Fibroblast of skin of left quadriceps (primary cell): ENCODE measurements at regions not wholly inside any gene's neighbourhood (a gene's known extent, or its start where the extent isn't known, plus 50 kb on each side); places are given as distances from the start of the nearest gene placed in this dataset.
"Not testable (repeated sequence)": the region's sequence is repeated elsewhere in the genome, so short reads cannot be mapped to it uniquely, and the experiment has no call there.

Experiments
- DNase-seq, 2 experiments: peaks; one replicate each; pipeline ENCODE4 v3.0.0-alpha.2; 2013; ENCODE audit warnings: low read depth in 2 of 2

DNA sequence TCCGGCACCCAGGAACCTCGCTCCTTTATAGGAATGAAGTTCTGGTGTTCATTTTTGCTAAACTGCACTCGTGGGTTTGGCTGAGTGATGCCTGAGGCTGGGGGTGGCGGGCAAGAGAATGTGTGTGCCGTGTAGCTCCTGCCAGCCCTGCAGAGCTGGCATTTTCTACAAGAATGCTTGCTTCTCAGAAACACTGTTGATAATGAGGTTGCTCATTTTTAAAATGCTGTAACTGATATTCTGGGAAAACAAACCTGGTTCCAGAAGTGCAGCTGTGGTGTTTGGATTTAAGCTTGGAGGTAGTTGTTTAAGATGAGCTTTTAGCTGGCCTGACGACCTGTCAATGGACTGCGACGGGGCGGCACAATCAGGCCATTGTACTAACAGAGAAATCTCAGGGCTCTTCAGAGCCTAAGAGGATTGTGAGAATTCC lies 511.9 kb upstream of the TNP1 start:
- DNase-seq, result no peak

GRCh38 chr2:217370391-217370790 lies 510.5 kb upstream of the TNP1 start:
- peak; percentile 72 to 74 for DNase-seq

GRCh38 chr2:217367464-217367863 lies 507.6 kb upstream of the TNP1 start:
- no peak for DNase-seq

DNA sequence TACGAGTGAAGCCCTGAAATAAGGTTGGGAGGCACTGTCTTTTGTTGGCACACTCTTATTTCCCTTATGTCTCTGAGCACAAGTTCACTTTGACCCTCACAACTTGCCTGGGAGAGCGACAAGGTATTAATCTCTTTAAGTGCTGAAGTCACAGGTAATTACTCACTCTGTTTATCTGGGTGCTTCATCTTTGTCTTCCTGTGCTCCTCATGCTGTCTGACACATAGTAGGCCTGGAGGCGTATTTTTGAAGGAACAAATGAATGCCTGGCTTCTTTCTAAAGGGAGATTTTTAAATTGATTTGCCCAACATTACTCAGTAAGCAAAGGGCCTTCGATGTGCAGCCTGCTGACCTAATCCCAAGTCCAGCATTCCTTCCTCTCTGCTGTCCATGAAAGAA lies 507.1 kb upstream of the TNP1 start:
- DNase-seq, result no peak

DNA sequence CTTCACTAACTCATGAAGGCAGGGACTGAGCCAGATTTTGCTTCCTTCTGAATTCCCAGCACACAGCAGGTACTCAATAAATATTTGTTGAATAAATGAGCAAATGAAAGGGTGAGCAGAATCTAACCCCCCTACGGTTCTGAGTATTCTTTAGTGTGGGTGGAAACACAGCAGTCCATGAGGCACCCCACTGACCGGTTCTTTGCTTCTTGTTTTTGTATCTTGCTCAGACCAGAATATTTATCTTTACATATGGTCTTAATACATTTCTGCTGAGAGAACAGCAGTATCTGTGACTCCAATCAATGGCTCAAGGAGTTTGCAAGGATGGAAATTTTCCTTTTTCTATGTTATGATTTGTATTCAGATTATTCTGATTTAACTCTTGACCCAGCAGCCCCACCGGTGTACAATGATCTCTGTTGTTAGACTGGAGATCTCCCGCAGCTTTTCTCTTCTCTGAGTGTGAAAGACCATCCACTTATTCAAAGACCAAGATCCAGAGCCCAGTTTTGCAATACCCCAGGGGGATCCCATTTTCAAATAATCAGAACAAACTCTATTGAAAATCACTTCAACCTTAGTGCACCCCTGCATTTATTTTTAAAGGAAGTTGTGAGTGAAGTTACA lies 506.5 kb upstream of the TNP1 start:
- DNase-seq, result no peak

GRCh38 chr2:217365656-217366055 lies 505.8 kb upstream of the TNP1 start:
- DNase-seq, result no peak

DNA sequence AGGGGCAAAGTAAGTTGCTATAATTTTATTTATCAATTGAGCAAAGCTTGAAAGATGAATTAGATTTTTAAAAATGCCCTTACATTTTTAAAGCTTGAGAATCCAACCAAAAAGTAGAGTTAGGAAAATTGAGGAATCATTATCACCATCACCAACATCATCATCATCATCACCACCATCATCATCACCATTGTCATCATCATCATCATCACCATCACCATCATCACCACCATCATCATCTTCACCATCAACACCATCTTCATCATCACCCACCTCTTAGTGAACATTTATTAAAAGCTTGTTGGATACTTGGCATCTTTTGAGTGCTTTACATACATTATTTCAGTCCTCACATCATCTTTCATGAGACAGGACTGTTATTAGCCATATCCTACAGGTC lies 504.4 kb upstream of the TNP1 start:
- no peak for DNase-seq

GRCh38 chr2:217363470-217363869 lies 503.6 kb upstream of the TNP1 start:
- DNase-seq, result no peak

DNA sequence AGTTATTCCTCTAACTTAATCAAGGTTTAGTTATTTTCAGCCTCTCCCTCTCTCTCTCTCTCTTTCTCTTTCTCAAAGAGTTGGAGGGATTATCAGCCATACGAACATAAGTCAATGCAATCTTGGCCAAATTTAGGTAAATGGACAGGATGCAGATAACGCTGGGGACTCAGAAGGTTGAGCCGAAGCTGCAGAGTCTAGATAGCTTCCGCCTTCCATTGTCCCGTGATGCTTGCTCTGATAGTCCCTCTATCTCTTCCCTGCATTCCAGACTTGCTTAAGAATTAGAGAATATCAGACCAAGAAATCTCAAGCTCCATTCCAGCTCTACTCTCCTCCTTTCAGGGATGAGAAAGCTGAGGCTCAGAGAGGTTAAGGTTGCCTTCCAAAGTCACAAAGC lies 502.8 kb upstream of the TNP1 start:
- no peak for DNase-seq

DNA sequence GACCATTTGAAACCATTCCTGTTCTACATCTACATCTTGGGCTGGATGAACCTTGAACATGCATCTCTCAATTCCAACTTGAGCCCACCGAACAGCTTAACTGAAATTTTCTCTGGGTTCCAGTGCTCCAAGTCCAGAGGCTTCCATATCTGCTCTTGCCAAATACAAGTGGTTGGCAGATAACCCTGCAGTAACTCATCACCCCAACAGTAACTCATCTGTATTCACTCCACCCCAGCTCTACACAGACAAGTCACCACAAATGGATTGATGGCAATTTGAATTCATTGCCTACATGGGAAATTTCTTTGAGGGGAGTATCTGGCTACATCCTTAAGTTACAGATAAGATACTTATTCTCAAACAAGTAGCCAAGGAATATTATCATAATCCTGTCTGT lies 502.4 kb upstream of the TNP1 start:
- DNase-seq, result no peak

DNA sequence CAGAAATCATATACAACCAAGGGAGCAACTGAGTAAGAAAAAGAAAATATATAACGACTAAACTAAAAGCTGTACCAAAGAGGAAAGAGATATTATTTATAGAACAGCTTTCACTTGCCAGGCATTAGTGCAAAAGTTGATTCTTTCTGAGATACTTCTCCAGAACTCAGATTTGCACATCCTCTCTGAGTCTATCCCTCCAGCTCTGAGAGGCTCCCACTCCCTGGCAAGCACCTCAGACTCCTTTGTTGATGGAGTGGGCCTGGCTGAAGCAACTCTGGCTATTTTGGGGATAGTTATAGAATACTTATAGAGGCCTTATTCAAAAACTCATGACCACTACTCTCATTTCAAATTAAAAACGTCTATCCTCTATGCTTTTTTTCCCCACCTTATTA lies 501.6 kb upstream of the TNP1 start:
- DNase-seq, result no peak

DNA sequence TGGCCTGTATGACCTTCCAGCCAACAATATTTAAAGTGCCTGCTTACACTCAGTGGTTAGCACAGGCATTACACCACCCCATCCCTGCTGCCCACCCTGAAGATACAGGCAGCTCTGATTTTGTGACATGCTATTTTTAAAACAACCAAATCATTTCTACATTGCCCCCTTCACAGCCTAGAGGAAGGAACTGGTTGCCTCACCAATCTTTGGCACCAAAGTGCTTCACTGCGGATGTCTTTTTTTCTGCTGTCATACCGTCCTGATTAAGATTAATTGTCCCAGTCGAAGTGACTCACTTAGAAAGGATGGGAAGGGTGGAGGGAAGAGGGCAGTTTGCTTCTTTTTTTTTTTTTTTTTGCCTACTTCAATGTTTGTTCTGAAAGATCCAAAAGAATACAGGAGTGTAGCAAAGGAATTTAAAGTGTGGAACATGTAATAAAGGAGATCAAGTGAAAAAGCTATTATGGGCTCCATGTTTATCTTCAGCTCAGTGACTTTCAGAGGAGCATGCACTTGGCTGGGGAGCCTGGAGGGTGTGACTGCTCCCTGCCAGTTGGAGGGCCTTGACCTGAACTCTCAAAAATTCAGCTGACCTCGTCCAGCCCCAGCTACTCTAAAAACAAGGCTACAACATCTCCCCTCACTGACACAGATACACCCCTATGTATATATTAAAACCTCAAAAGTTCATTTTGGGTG lies 501.1 kb upstream of the TNP1 start:
- DNase-seq, result peak; percentile 87 to 89

GRCh38 chr2:217360111-217360510 lies 500.2 kb upstream of the TNP1 start:
- DNase-seq, result no peak

- no peak for DNase-seq
Measured at GRCh38 chr2:217357886-217358620, 498.2 kb upstream of the TNP1 start.

DNA sequence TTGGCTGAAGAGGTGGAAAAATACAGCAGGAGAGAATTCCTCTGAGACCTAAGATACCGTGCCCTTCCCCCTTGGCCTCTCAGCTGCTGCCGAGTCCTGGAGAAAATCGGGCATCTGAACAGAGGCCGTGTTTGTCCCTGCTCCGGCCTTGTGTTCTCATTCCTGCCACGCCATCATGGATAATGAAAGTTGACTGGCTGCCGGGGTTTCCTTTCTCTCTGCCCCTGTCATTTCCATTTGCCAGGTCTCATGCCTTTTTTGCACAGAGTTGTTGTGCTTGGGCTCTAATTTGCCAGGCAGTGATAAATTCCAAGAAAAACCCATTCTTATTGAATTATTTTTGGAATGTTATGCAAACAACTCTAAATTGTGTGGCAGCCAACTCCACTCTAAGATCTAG lies 496.9 kb upstream of the TNP1 start:
- no peak for DNase-seq

DNA sequence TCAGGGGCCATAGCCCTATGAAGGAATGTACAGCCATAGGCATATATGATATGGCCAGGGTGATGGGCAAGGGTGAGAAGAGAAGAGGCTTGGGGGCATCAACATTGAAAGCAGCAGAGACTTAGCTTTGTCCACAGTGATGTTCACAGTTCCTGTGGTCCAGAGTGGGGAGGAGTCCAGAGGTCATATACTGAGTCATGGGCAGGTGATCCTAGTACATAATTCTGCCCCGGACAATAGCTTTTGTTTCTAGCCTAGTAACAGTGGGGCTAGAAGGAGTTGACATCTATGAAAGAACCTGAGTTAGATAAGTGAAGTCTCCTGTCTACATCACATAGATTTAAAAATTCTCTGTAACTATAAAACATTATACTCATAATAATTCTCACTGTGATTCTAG lies 496.3 kb upstream of the TNP1 start:
- no peak for DNase-seq

DNA sequence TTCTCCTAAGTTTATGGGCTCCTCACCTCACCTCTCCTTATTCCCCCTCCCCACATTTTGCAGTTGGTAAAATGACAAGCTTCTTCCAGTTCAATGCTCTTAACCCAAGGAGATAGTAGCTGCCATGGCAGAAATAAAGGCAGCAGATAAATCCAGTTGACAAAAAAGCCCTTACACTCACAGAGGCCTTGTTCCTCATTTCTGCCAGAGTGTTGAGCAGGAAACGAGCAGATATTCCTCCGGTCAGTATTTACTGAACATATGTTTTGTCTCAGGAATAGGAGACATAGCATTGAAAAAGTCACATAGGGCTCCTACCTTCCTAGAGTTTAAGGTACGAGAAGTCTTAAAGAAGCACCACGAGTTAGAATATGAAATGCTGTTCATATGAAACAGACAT lies 493.7 kb upstream of the TNP1 start:
- no peak for DNase-seq

DNA sequence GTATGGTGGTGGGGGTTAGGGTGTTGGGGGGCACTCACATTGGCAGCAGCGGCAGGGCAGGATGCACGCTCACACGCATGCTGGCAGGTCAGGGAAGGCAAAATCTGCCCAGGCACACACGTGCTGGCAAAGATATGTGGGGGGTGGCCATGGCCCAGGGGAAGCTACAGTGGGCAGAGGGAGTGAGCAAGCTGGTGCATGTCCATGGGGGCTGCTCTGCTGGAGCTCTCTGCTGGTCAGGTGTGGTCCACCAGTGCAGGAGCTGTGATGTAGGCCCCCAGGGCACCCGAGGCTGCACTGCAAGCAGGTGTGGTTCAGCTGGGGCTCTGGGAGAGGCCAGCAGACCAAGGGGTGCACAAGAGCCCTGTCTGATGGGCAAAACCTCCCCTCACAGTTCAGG lies 491.5 kb upstream of the TNP1 start:
- DNase-seq, result no peak

DNA sequence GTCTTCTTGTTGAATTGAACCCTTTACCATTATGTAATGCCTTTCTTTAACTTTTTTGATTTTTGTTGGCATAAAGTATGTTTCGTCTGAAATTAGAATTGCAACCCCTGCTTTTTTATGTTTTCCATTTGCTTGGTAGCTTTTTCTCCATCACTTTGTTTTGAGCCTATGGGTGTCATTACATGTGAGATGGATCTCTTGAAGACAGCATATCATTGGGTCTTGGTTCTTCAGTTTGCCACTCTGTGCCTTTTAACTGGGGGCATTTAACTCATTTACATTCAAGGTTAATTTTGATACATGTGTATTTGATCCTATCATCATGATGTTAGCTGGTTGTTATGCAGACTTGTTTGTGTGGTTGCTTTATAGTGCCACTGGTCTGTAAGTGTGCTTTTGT lies 489.4 kb upstream of the TNP1 start:
- no peak for DNase-seq

DNA sequence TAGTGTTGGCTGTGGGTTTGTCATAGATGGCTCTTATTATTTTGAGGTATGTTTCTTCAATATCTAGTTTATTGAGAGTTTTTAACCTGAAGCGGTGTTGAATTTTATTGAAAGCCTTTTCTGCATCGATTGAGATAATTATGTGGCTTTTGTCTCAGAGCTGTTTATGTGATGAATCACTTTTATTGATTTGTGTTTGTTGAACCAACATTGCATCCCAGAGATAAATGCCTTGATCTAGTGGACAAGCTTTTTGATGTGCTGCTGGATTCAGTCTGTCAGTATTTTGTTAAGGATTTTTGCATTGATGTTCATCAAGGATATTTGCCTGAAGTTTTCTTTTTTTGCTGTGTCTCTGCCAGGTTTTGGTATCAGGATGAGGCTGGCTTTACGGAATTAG lies 487.8 kb upstream of the TNP1 start:
- not testable (repeated sequence) for DNase-seq

DNA sequence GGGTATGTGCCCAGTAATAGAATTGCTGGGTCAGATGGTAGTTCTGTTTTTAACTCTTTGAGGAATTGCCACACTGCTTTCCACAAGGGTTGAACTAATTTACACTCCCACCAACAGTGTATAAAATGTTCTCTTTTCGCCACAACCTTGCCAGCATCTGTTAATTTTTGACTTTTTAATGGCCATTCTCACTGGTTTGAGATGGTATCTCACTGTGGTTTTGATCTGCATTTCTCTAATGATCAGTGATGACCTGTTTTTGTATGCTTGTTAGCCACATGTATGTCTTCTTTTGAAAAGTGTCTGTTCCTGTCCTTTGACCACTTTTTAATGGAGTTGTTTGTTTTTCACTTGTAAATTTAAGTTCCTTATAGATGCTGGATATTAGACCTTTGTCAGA lies 486.2 kb upstream of the TNP1 start:
- DNase-seq, result not testable (repeated sequence)

DNA sequence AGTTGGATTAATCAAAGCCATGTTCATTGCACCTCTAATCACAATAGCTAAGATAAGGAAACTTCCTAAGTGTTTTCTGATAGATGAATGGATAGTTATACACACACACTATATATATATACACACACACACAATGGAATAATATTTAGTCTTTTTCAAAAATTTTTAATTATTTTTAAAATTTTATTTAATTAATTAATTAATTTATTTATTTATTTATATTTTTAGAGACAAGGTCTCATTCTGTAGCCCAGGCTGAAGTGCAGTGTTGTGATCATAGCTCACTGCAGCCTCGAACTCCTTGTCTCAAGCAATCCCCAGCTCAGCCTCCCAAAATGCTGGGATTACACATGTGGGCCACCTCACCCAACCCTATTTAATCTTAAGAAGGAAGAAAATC lies 481.0 kb upstream of the TNP1 start:
- DNase-seq, result no peak

GRCh38 chr2:217340176-217340575 lies 480.3 kb upstream of the TNP1 start:
- DNase-seq, result no peak
